T-helper 2 cell treated with Interferon-gamma antibody and Interleukin-4, amounts not matched to agents 5 μg/mL and 100 μg/mL, for 36 hours (primary cell): ENCODE measurements at regions not wholly inside any gene's neighbourhood (a gene's known extent, or its start where the extent isn't known, plus 50 kb on each side); places are given as distances from the start of the nearest gene placed in this dataset.
"Not testable (repeated sequence)": the region's sequence is repeated elsewhere in the genome, so short reads cannot be mapped to it uniquely, and the experiment has no call there.

Experiments
- DNase-seq: peaks from one replicate; pipeline ENCODE4 v3.0.0; 2021; ENCODE audit warnings: low spot score
- H3K27ac Mint-ChIP-seq: one replicate; pipeline ENCODE4 v1.8.0; 2021; ENCODE audit warnings: mild to moderate bottlenecking, mixed read lengths
- H3K27me3 Mint-ChIP-seq: one replicate; pipeline ENCODE4 v1.8.0; 2021; ENCODE audit warnings: low read depth, mixed read lengths
- H3K36me3 Mint-ChIP-seq: one replicate; pipeline ENCODE4 v1.8.0; 2021; ENCODE audit warnings: low read depth, mixed read lengths
- H3K4me1 Mint-ChIP-seq: one replicate; pipeline ENCODE4 v1.8.0; 2021; ENCODE audit warnings: low read depth, mixed read lengths
- H3K4me3 Mint-ChIP-seq: one replicate; pipeline ENCODE4 v1.8.0; 2022; ENCODE audit warnings: mild to moderate bottlenecking, moderate library complexity, mixed read lengths
- H3K9me3 Mint-ChIP-seq: one replicate; pipeline ENCODE4 v1.8.0; 2021; ENCODE audit warnings: mixed read lengths

GRCh38 chr22:27097506-27097905 lies 440.1 kb downstream of the MIAT start:
- no peak for DNase-seq
- Mint-ChIP-seq H3K36me3 (no peaks in the 10 kb centered on the region), H3K27me3 (peaks cover 13% of the 10 kb centered on the region), H3K27ac (no peak overlapping the region), H3K9me3 (no peaks in the 10 kb centered on the region), H3K4me1 (no peaks in the 10 kb centered on the region), H3K4me3 (no peak overlapping the region)

- peaks cover 13% of the 10 kb centered on the region for H3K27me3 Mint-ChIP-seq
- no peaks in the 10 kb centered on the region for H3K36me3 Mint-ChIP-seq
- no peak overlapping the region for H3K4me3 Mint-ChIP-seq
- H3K9me3 Mint-ChIP-seq = no peaks in the 10 kb centered on the region
- no peak for DNase-seq
- H3K27ac Mint-ChIP-seq = no peak overlapping the region
- H3K4me1 Mint-ChIP-seq = no peaks in the 10 kb centered on the region
Observed at GRCh38 chr22:27097933-27098332, 440.5 kb downstream of the MIAT start.

- DNase-seq = no peak
- Mint-ChIP-seq H3K36me3 (no peaks in the 10 kb centered on the region), H3K4me3 (no peak overlapping the region), H3K4me1 (no peaks in the 10 kb centered on the region), H3K27me3 (peaks cover 13% of the 10 kb centered on the region), H3K9me3 (no peaks in the 10 kb centered on the region), H3K27ac (no peak overlapping the region)
Observed at GRCh38 chr22:27099946-27100722, 442.7 kb downstream of the MIAT start.

GRCh38 chr22:27100789-27101188 lies 443.4 kb downstream of the MIAT start:
- Mint-ChIP-seq H3K36me3 (no peaks in the 10 kb centered on the region), H3K27me3 (peaks cover 13% of the 10 kb centered on the region), H3K27ac (no peak overlapping the region), H3K4me3 (no peak overlapping the region), H3K4me1 (no peaks in the 10 kb centered on the region), H3K9me3 (no peaks in the 10 kb centered on the region)
- DNase-seq = no peak

- Mint-ChIP-seq H3K9me3 (no peaks in the 10 kb centered on the region), H3K27me3 (peaks cover 13% of the 10 kb centered on the region), H3K4me3 (no peak overlapping the region), H3K4me1 (no peaks in the 10 kb centered on the region), H3K27ac (no peak overlapping the region), H3K36me3 (no peaks in the 10 kb centered on the region)
- DNase-seq = no peak
Observed at GRCh38 chr22:27101288-27101687, 443.9 kb downstream of the MIAT start.

GRCh38 chr22:27104449-27104848 lies 447.1 kb downstream of the MIAT start:
- no peak for DNase-seq
- Mint-ChIP-seq H3K4me1 (no peaks in the 10 kb centered on the region), H3K27me3 (peaks cover 11% of the 10 kb centered on the region), H3K9me3 (peaks cover 4% of the 10 kb centered on the region), H3K27ac (no peak overlapping the region), H3K36me3 (no peaks in the 10 kb centered on the region), H3K4me3 (no peak overlapping the region)

GRCh38 chr22:27105142-27106025 lies 448.0 kb downstream of the MIAT start:
- DNase-seq = no peak
- Mint-ChIP-seq H3K4me3 (no peak overlapping the region), H3K27me3 (peaks cover 7% of the 10 kb centered on the region), H3K27ac (no peak overlapping the region), H3K36me3 (no peaks in the 10 kb centered on the region), H3K9me3 (peaks cover 4% of the 10 kb centered on the region), H3K4me1 (no peaks in the 10 kb centered on the region)

- H3K4me3 Mint-ChIP-seq = no peak overlapping the region
- no peaks in the 10 kb centered on the region for H3K4me1 Mint-ChIP-seq
- H3K36me3 Mint-ChIP-seq = no peaks in the 10 kb centered on the region
- no peak overlapping the region for H3K27ac Mint-ChIP-seq
- DNase-seq = no peak
- peaks cover 3% of the 10 kb centered on the region for H3K27me3 Mint-ChIP-seq
- H3K9me3 Mint-ChIP-seq = peaks cover 4% of the 10 kb centered on the region
Observed at GRCh38 chr22:27106985-27107384, 449.6 kb downstream of the MIAT start.

- H3K27me3 Mint-ChIP-seq = peaks cover under 1% of the 10 kb centered on the region
- no peak overlapping the region for H3K4me3 Mint-ChIP-seq
- H3K4me1 Mint-ChIP-seq = no peaks in the 10 kb centered on the region
- no peak overlapping the region for H3K27ac Mint-ChIP-seq
- H3K36me3 Mint-ChIP-seq = no peaks in the 10 kb centered on the region
- no peak for DNase-seq
- H3K9me3 Mint-ChIP-seq = peaks cover 4% of the 10 kb centered on the region
Observed at GRCh38 chr22:27107386-27107785, 450.0 kb downstream of the MIAT start.

GRCh38 chr22:27107824-27108223 lies 450.4 kb downstream of the MIAT start:
- Mint-ChIP-seq H3K9me3 (peaks cover 4% of the 10 kb centered on the region), H3K36me3 (no peaks in the 10 kb centered on the region)

GRCh38 chr22:27108425-27109114 lies 451.2 kb downstream of the MIAT start:
- no peak for DNase-seq

More at GRCh38 chr22:27107824-27108223, 450.4 kb downstream of the MIAT start:
- H3K4me3 Mint-ChIP-seq = no peak overlapping the region
- no peak for DNase-seq
- H3K27ac Mint-ChIP-seq = no peak overlapping the region
- H3K27me3 Mint-ChIP-seq = no peaks in the 10 kb centered on the region
- no peaks in the 10 kb centered on the region for H3K4me1 Mint-ChIP-seq

GRCh38 chr22:27109406-27109805 lies 452.0 kb downstream of the MIAT start:
- not testable (repeated sequence) for H3K9me3 Mint-ChIP-seq, H3K27ac Mint-ChIP-seq, DNase-seq, H3K4me1 Mint-ChIP-seq, H3K4me3 Mint-ChIP-seq, H3K27me3 Mint-ChIP-seq, H3K36me3 Mint-ChIP-seq

More at GRCh38 chr22:27108425-27109114, 451.2 kb downstream of the MIAT start:
- Mint-ChIP-seq H3K4me1 (no peaks in the 10 kb centered on the region), H3K36me3 (no peaks in the 10 kb centered on the region), H3K9me3 (peaks cover 4% of the 10 kb centered on the region), H3K27ac (no peak overlapping the region), H3K4me3 (no peak overlapping the region), H3K27me3 (no peaks in the 10 kb centered on the region)

GRCh38 chr22:27110665-27111451 lies 453.5 kb downstream of the MIAT start:
- H3K9me3 Mint-ChIP-seq = peaks cover 4% of the 10 kb centered on the region
- no peak overlapping the region for H3K4me3 Mint-ChIP-seq
- no peak for DNase-seq
- no peak overlapping the region for H3K27ac Mint-ChIP-seq
- no peaks in the 10 kb centered on the region for H3K36me3 Mint-ChIP-seq
- H3K4me1 Mint-ChIP-seq = no peaks in the 10 kb centered on the region
- no peaks in the 10 kb centered on the region for H3K27me3 Mint-ChIP-seq
